Progenitor cell of endocrine pancreas (in vitro differentiated cells): ENCODE measurements at regions not wholly inside any gene's neighbourhood (a gene's known extent, or its start where the extent isn't known, plus 50 kb on each side); places are given as distances from the start of the nearest gene placed in this dataset.
A peak's percentile ranks its signal among the peaks of the same experiment; 100 is the strongest.

Source experiments
- DNase-seq: peaks from one replicate; pipeline ENCODE4 v3.0.0; 2021; ENCODE audit warnings: low spot score; ENCODE audit not compliant: unreplicated experiment
- H3K27ac Mint-ChIP-seq: 2 replicates; pipeline ENCODE4 v1.8.0; 2021; ENCODE audit warnings: mild to moderate bottlenecking, moderate library complexity, mixed read lengths
- H3K27me3 Mint-ChIP-seq: 2 replicates; pipeline ENCODE4 v1.8.0; 2021; ENCODE audit warnings: mixed read lengths
- H3K36me3 Mint-ChIP-seq: 2 replicates; pipeline ENCODE4 v1.8.0; 2022; ENCODE audit warnings: mixed read lengths; ENCODE audit not compliant: insufficient read depth
- H3K4me1 Mint-ChIP-seq: 2 replicates; pipeline ENCODE4 v1.8.0; 2021; ENCODE audit warnings: low read depth, mixed read lengths
- H3K4me3 Mint-ChIP-seq: 2 replicates; pipeline ENCODE4 v1.8.0; 2021; ENCODE audit warnings: low read depth, mild to moderate bottlenecking, moderate library complexity, mixed read lengths
- H3K9me3 Mint-ChIP-seq: 2 replicates; pipeline ENCODE4 v1.8.0; 2021; ENCODE audit warnings: low read depth, mixed read lengths
- CTCF ChIP-seq: fragments of 200-600 bp; sonication (generic); IDR thresholded peaks from one replicate; pipeline ENCODE4 v1.5.0; 2021; ENCODE audit warnings: antibody characterized with exemption, mild to moderate bottlenecking; ENCODE audit not compliant: unreplicated experiment

GRCh38 chr1:10909697-10910680 lies 102.5 kb upstream of the TARDBP start:
- TF ChIP-seq CTCF: peak; percentile 56
- H3K36me3 Mint-ChIP-seq: no peaks in the 10 kb centered on the region
- H3K9me3 Mint-ChIP-seq: no peaks in the 10 kb centered on the region
- DNase-seq: no peak
- H3K4me3 Mint-ChIP-seq: no peak overlapping the region
- peaks cover 2% of the 10 kb centered on the region for H3K4me1 Mint-ChIP-seq
- H3K27me3 Mint-ChIP-seq: peaks cover 29% of the 10 kb centered on the region
- no peak overlapping the region for H3K27ac Mint-ChIP-seq

GRCh38 chr1:10910681-10911489 lies 101.6 kb upstream of the TARDBP start:
- Mint-ChIP-seq H3K36me3 (no peaks in the 10 kb centered on the region), H3K27ac (no peak overlapping the region), H3K9me3 (no peaks in the 10 kb centered on the region), H3K4me3 (no peak overlapping the region), H3K27me3 (peaks cover 29% of the 10 kb centered on the region), H3K4me1 (peaks cover 1% of the 10 kb centered on the region)
- no peak for TF ChIP-seq CTCF
- DNase-seq: no peak

GRCh38 chr1:10911490-10912166 lies 100.8 kb upstream of the TARDBP start:
- no peak overlapping the region for H3K4me3 Mint-ChIP-seq
- H3K4me1 Mint-ChIP-seq: peaks cover 1% of the 10 kb centered on the region
- H3K27me3 Mint-ChIP-seq: peaks cover 29% of the 10 kb centered on the region
- TF ChIP-seq CTCF: no peak
- no peak overlapping the region for H3K27ac Mint-ChIP-seq
- DNase-seq: no peak
- H3K36me3 Mint-ChIP-seq: no peaks in the 10 kb centered on the region
- no peaks in the 10 kb centered on the region for H3K9me3 Mint-ChIP-seq

GRCh38 chr1:10912441-10912840 lies 100.0 kb upstream of the TARDBP start:
- H3K4me3 Mint-ChIP-seq: no peak overlapping the region
- H3K27me3 Mint-ChIP-seq: peaks cover 26% of the 10 kb centered on the region
- peaks cover 1% of the 10 kb centered on the region for H3K4me1 Mint-ChIP-seq
- no peaks in the 10 kb centered on the region for H3K9me3 Mint-ChIP-seq
- H3K36me3 Mint-ChIP-seq: no peaks in the 10 kb centered on the region
- H3K27ac Mint-ChIP-seq: no peak overlapping the region
- no peak for DNase-seq
- no peak for TF ChIP-seq CTCF

GRCh38 chr1:10914056-10914455 lies 98.4 kb upstream of the TARDBP start:
- no peak overlapping the region for H3K4me3 Mint-ChIP-seq
- no peak for TF ChIP-seq CTCF
- DNase-seq: no peak
- no peaks in the 10 kb centered on the region for H3K36me3 Mint-ChIP-seq
- H3K27me3 Mint-ChIP-seq: peaks cover 27% of the 10 kb centered on the region
- H3K27ac Mint-ChIP-seq: no peak overlapping the region
- no peaks in the 10 kb centered on the region for H3K9me3 Mint-ChIP-seq
- no peaks in the 10 kb centered on the region for H3K4me1 Mint-ChIP-seq
